ENCODE measurements at regions not wholly inside any gene's neighbourhood (a gene's known extent, or its start where the extent isn't known, plus 50 kb on each side); places are given as distances from the start of the nearest gene placed in this dataset.

DNA sequence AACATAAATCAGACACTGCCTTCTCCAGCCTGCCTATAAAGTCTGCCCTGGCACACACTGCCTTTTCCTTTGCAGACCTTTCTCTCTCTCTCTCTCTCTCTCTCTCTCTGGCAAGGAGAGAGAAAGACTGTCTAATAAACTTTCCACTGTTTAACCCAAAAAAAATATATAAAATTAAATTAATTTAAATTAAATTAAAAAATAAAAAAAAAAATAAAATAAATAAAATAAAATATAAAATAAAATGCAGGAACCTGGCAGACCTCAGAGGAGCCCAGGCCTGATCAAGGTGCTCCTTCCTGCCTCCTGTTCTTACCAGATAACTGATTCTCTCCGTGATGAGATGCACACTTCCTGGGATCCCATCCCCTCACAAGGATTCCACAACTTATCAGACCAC lies 103.9 kb upstream of the VASH1 start:
- Mint-ChIP-seq H3K4me1 (peaks cover 2% of the 10 kb centered on the region), H3K27me3 (ENCODE audit: low read depth) (peaks cover 25% of the 10 kb centered on the region), H3K4me3 (no peak overlapping the region), H3K27ac (no peak overlapping the region), H3K9me3 (peaks cover 24% of the 10 kb centered on the region), H3K36me3 (no peaks in the 10 kb centered on the region)
- TF ChIP-seq, protein P1, sequence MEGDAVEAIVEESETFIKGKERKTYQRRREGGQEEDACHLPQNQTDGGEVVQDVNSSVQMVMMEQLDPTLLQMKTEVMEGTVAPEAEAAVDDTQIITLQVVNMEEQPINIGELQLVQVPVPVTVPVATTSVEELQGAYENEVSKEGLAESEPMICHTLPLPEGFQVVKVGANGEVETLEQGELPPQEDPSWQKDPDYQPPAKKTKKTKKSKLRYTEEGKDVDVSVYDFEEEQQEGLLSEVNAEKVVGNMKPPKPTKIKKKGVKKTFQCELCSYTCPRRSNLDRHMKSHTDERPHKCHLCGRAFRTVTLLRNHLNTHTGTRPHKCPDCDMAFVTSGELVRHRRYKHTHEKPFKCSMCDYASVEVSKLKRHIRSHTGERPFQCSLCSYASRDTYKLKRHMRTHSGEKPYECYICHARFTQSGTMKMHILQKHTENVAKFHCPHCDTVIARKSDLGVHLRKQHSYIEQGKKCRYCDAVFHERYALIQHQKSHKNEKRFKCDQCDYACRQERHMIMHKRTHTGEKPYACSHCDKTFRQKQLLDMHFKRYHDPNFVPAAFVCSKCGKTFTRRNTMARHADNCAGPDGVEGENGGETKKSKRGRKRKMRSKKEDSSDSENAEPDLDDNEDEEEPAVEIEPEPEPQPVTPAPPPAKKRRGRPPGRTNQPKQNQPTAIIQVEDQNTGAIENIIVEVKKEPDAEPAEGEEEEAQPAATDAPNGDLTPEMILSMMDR (IDR thresholded peaks at IDR 0.05; ENCODE audit: unreplicated experiment) = no peak
- DNase-seq (ENCODE audit: low spot score in 2 of 2, unreplicated experiment in 2 of 2) = no peak

DNA sequence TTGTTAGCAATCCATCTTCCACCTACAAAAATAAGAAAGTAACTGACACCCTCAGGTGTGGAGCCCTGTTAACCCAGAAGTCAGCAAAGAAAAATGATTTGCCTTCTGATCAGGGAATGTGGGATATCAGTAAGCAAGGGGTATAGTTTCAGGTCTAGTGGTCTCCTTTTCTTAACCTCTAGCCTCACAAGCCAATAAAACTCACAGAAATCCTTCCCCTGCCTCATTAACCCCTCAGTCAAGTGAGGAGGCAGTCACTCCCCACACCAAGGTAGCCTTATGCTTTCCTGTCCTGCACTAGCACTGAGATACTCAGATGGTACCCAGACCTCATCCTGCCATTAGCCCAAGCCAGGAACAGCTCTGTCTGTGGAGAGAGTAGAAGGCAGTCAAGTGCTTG lies 103.4 kb upstream of the VASH1 start:
- Mint-ChIP-seq H3K27me3 (ENCODE audit: low read depth) (peaks cover 25% of the 10 kb centered on the region), H3K4me3 (no peak overlapping the region), H3K36me3 (no peaks in the 10 kb centered on the region), H3K4me1 (peaks cover 2% of the 10 kb centered on the region), H3K27ac (no peak overlapping the region), H3K9me3 (peaks cover 24% of the 10 kb centered on the region)
- no peak for DNase-seq (ENCODE audit: low spot score in 2 of 2, unreplicated experiment in 2 of 2)
- TF ChIP-seq, protein P1 (IDR thresholded peaks at IDR 0.05; ENCODE audit: unreplicated experiment) = no peak

DNA sequence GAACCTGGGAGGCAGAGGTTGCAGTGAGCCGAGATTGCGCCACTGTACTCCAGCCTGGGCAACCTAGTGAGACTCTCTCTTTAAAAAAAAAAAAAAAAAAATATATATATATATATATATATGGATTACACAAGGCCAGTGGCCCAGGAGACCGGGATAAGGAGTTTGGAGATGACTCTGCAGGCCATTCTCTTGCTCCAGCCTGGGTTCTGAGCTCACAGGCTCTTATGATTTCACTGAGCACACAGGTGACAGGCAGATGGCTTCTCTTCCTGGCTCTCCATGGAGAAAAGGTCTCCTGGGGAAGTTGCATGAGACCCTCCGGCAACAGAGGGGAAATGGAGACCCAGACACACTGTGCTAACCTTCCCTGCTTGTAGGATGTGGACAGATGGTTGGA lies 98.7 kb upstream of the VASH1 start:
- TF ChIP-seq, protein P1 (IDR thresholded peaks at IDR 0.05; ENCODE audit: unreplicated experiment) = no peak
- peaks cover 6% of the 10 kb centered on the region for H3K4me1 Mint-ChIP-seq
- no peak overlapping the region for H3K27ac Mint-ChIP-seq
- peaks cover 6% of the 10 kb centered on the region for H3K27me3 Mint-ChIP-seq (ENCODE audit: low read depth)
- DNase-seq (ENCODE audit: low spot score in 2 of 2, unreplicated experiment in 2 of 2) = no peak
- peaks cover 28% of the 10 kb centered on the region for H3K9me3 Mint-ChIP-seq
- H3K36me3 Mint-ChIP-seq = no peaks in the 10 kb centered on the region
- H3K4me3 Mint-ChIP-seq = no peak overlapping the region

DNA sequence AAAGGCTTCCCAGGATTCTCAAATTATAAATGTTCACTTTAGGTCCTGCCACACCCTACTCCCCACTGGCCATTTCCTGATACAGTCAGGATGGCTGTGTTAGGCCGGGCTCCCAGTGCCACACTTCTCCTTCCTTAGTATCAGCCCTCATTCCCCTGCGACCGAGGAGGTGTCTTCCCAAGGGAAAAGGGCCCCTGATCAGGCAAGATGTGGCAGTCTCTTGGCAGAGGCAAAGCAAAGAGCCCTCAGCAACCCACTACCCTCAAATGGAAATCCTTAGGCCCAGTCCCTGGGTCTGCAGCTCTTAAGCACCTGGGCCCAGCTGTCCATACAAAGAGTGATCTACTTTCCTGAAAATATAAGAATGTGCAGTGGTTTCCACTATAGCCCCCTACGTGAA lies 96.5 kb upstream of the VASH1 start:
- H3K27me3 Mint-ChIP-seq (ENCODE audit: low read depth) = peaks cover 4% of the 10 kb centered on the region
- H3K36me3 Mint-ChIP-seq = peaks cover 3% of the 10 kb centered on the region
- H3K27ac Mint-ChIP-seq = no peak overlapping the region
- TF ChIP-seq, protein P1 (IDR thresholded peaks at IDR 0.05; ENCODE audit: unreplicated experiment) = no peak
- H3K4me3 Mint-ChIP-seq = no peak overlapping the region
- no peak for DNase-seq (ENCODE audit: low spot score in 2 of 2, unreplicated experiment in 2 of 2)
- H3K9me3 Mint-ChIP-seq = peaks cover 22% of the 10 kb centered on the region
- peaks cover 6% of the 10 kb centered on the region for H3K4me1 Mint-ChIP-seq

DNA sequence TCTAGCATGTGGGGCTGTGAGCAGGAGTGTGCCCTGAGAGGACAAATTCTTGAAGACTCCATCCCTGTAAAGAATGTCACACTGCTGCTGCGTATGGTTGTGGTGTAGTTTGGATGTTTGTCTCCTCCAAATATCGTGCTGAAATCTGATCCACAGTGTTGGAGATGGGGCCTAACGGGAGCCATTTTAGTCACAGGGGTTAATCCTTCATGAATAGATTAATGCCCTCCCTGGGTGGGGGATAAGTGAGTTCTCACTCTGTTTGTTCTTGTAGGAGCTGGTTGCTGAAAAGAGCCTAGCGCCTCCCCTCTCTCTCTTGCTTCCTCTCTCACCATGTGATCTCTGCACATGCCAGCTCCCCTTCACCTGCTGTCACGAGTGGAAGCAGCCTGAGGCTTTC lies 94.5 kb upstream of the VASH1 start:
- Mint-ChIP-seq H3K4me1 (peaks cover 6% of the 10 kb centered on the region), H3K9me3 (peaks cover 12% of the 10 kb centered on the region), H3K4me3 (no peak overlapping the region), H3K27ac (no peak overlapping the region), H3K36me3 (peaks cover 3% of the 10 kb centered on the region), H3K27me3 (ENCODE audit: low read depth) (peaks cover 6% of the 10 kb centered on the region)
- DNase-seq (ENCODE audit: low spot score in 2 of 2, unreplicated experiment in 2 of 2) = no peak
- TF ChIP-seq, protein P1 (IDR thresholded peaks at IDR 0.05; ENCODE audit: unreplicated experiment) = no peak

DNA sequence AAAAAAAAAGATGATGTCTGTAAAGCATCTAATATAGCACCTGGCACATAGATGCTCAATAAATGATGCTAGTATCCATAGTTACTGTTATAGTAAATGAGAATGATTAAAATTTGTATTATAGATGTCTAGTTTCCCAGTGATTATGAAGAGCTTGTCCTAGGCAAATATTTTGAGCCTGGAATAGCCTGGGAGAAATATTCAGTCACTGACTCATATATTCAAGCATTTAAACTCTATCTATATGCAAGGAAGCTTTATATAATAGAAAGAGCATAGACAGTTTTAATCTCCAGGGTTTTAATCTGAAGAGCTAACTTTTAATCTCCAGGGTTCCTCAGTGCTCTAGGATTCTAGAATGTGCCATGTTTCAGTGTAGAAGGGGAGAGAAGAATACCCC lies 91.5 kb upstream of the VASH1 start:
- Mint-ChIP-seq H3K36me3 (peaks cover 3% of the 10 kb centered on the region), H3K4me1 (peaks cover 6% of the 10 kb centered on the region), H3K27me3 (ENCODE audit: low read depth) (peaks cover 23% of the 10 kb centered on the region), H3K27ac (no peak overlapping the region), H3K9me3 (peaks cover 12% of the 10 kb centered on the region), H3K4me3 (no peak overlapping the region)
- DNase-seq (ENCODE audit: low spot score in 2 of 2, unreplicated experiment in 2 of 2) = no peak
- TF ChIP-seq, protein P1 (IDR thresholded peaks at IDR 0.05; ENCODE audit: unreplicated experiment) = no peak

Data from mesothelial cell of epicardium (in vitro differentiated cells).